PC-3 (cell line): ENCODE measurements at regions not wholly inside any gene's neighbourhood (a gene's known extent, or its start where the extent isn't known, plus 50 kb on each side); places are given as distances from the start of the nearest gene placed in this dataset.

Experiments
- ATAC-seq: fragments of 200-7000 bp; cut with Tn5 transposase; 2 replicates; pipeline ENCODE4 v1.9.1; 2020; ENCODE audit warnings: mild to moderate bottlenecking, moderate library complexity
- BruUV-seq: library from RNA; stranded (reverse); fragments of 400-500 nt; replicated peaks from 2 replicates; lab custom pipeline; 2021; lab: Mats Ljungman, UMichigan
- CTCF ChIA-PET: fragments of 300-600 bp; sonication (Branson Sonifier 250); formaldehyde crosslinking; loops from one replicate; lab custom pipeline; 2022; ENCODE audit warnings: antibody characterized with exemption; lab: Charles Lee
- POLR2A ChIA-PET: fragments of 300-600 bp; sonication (Branson Sonifier 250); formaldehyde crosslinking; loops from one replicate; lab custom pipeline; 2022; ENCODE audit warnings: antibody characterized with exemption; ENCODE audit not compliant: unreplicated experiment; lab: Charles Lee
- DNase-seq: peaks from one replicate; pipeline ENCODE4 v3.0.0-alpha.2; 2015
- H2AFZ ChIP-seq: fragments of 300-600 bp; sonication (generic); 2 replicates; pipeline ENCODE4 v1.6.0; 2016; ENCODE audit warnings: antibody characterized with exemption, low read length
- H3F3A ChIP-seq: fragments of 300-600 bp; sonication (generic); one replicate; pipeline ENCODE4 v1.6.0; 2017; ENCODE audit warnings: antibody characterized with exemption, low read length, control low read depth, mild to moderate bottlenecking; ENCODE audit not compliant: unreplicated experiment
- H3K27ac ChIP-seq: fragments of 300-600 bp; sonication (generic); 2 replicates; pipeline ENCODE4 v1.5.1; 2016; ENCODE audit warnings: mild to moderate bottlenecking, low read length
- H3K27me3 ChIP-seq: fragments of 300-600 bp; sonication (generic); 2 replicates; pipeline ENCODE4 v1.6.1; 2016; ENCODE audit warnings: low read length, mixed read lengths
- H3K36me3 ChIP-seq: fragments of 300-600 bp; sonication (generic); 2 replicates; pipeline ENCODE4 v1.6.1; 2016; ENCODE audit warnings: low read depth, mixed run types, low read length, mixed read lengths
- H3K4me1 ChIP-seq: fragments of 300-600 bp; sonication (generic); 2 replicates; pipeline ENCODE4 v1.5.1; 2016; ENCODE audit warnings: low read length; ENCODE audit not compliant: insufficient read depth
- H3K4me2 ChIP-seq: fragments of 300-600 bp; sonication (generic); 2 replicates; pipeline ENCODE4 v1.6.0; 2016; ENCODE audit warnings: low read length
- H3K4me3 ChIP-seq: fragments of 300-600 bp; sonication (generic); 2 replicates; pipeline ENCODE4 v1.5.1; 2016; ENCODE audit warnings: mild to moderate bottlenecking, low read length, mixed read lengths
- H3K79me2 ChIP-seq: fragments of 300-600 bp; sonication (generic); 2 replicates; pipeline ENCODE4 v1.6.1; 2017; ENCODE audit warnings: low read length, mixed read lengths
- H3K9ac ChIP-seq: fragments of 300-600 bp; sonication (generic); 2 replicates; pipeline ENCODE4 v1.6.0; 2016; ENCODE audit warnings: mild to moderate bottlenecking, low read length
- H3K9me2 ChIP-seq: fragments of 300-600 bp; sonication (generic); replicated peaks from 2 replicates; pipeline ENCODE4 v1.6.1; 2016; ENCODE audit warnings: mixed run types, low read length, mixed read lengths
- H3K9me3 ChIP-seq: fragments of 300-600 bp; sonication (generic); 2 replicates; pipeline ENCODE4 v1.6.1; 2016; ENCODE audit warnings: low read length, mixed read lengths
- H4K20me1 ChIP-seq: fragments of 300-600 bp; sonication (generic); 2 replicates; pipeline ENCODE4 v1.6.1; 2016; ENCODE audit warnings: low read length, mixed read lengths
- CTCF ChIP-seq: fragments of 300-600 bp; sonication (generic); conservative IDR thresholded peaks from 2 replicates; pipeline ENCODE4 v1.5.1; 2017; ENCODE audit warnings: antibody characterized with exemption, low read depth, mild to moderate bottlenecking, low read length
- EZH2 ChIP-seq: fragments of 300-600 bp; sonication (generic); IDR thresholded peaks from one replicate; pipeline ENCODE4 v1.6.1; 2017; ENCODE audit warnings: antibody characterized with exemption, mild to moderate bottlenecking, low read length; ENCODE audit not compliant: unreplicated experiment
- EZH2phosphoT487 ChIP-seq: fragments of 300-600 bp; sonication (generic); IDR thresholded peaks from 2 replicates; pipeline ENCODE4 v1.6.1; 2018; ENCODE audit warnings: mild to moderate bottlenecking, antibody characterized with exemption, low read length, borderline replicate concordance
- intact Hi-C: fragments of 100-400 bp; cut with micrococcal nuclease; formaldehyde crosslinking; loops from 2 replicates; pipeline ENCODE4 v1.9.0; 2023

GRCh38 chr18:56003009-56003719, 415.2 kb upstream of the TCF4 start:
- POLR2A ChIA-PET: no interaction called here
- CTCF ChIA-PET: no interaction called here
- no TSS peak for BruUV-seq
- no peak overlapping the region for H3K9ac ChIP-seq
- ATAC-seq (no peak), DNase-seq (no peak)
- no peak overlapping the region for H3K4me3 ChIP-seq
- H3K27me3 ChIP-seq: no peaks in the 10 kb centered on the region
- H3K4me2 ChIP-seq: no peak overlapping the region
- no peaks in the 10 kb centered on the region for H3F3A ChIP-seq
- H3K4me1 ChIP-seq: no peaks in the 10 kb centered on the region
- H3K36me3 ChIP-seq: no peaks in the 10 kb centered on the region
- no peak overlapping the region for H3K27ac ChIP-seq
- H3K9me2 ChIP-seq: no peaks in the 10 kb centered on the region
- no peaks in the 10 kb centered on the region for H4K20me1 ChIP-seq
- H3K9me3 ChIP-seq: no peaks in the 10 kb centered on the region
- TF ChIP-seq CTCF (no peak), EZH2phosphoT487 (no peak), EZH2 (no peak)
- no peak overlapping the region for H2AFZ ChIP-seq
- no peaks in the 10 kb centered on the region for H3K79me2 ChIP-seq
- intact Hi-C loops: no loop called here

- intact Hi-C loops: no loop called here
- POLR2A ChIA-PET: no interaction called here
- BruUV-seq: no TSS peak
- Histone ChIP-seq H3K9me2 (no peaks in the 10 kb centered on the region), H3K9ac (no peak overlapping the region), H3K4me2 (no peak overlapping the region), H3K79me2 (no peaks in the 10 kb centered on the region), H3K4me3 (no peak overlapping the region), H3K36me3 (no peaks in the 10 kb centered on the region), H3K27ac (no peak overlapping the region), H3K9me3 (no peaks in the 10 kb centered on the region), H3K27me3 (no peaks in the 10 kb centered on the region), H3K4me1 (no peaks in the 10 kb centered on the region), H3F3A (no peaks in the 10 kb centered on the region), H2AFZ (no peak overlapping the region), H4K20me1 (no peaks in the 10 kb centered on the region)
- DNase-seq (no peak), ATAC-seq (peak; percentile 48; the same call in 1 of the 2 replicates)
- CTCF ChIA-PET: interaction anchor here (0.5 kb wide), 1 partner anchor 256 kb away, joined by 7 read pairs; no protein-coding TSS in a partner anchor
- no peak for TF ChIP-seq EZH2phosphoT487
- TF ChIP-seq EZH2: no peak
- no peak for TF ChIP-seq CTCF
Measured at GRCh38 chr18:56001576-56001975, 413.6 kb upstream of the TCF4 start.

GRCh38 chr18:56000041-56000440, 412.0 kb upstream of the TCF4 start:
- Histone ChIP-seq H3K9ac (no peak overlapping the region), H2AFZ (no peak overlapping the region), H4K20me1 (no peaks in the 10 kb centered on the region), H3K4me1 (no peaks in the 10 kb centered on the region), H3K36me3 (no peaks in the 10 kb centered on the region), H3K4me2 (no peak overlapping the region), H3F3A (no peaks in the 10 kb centered on the region), H3K79me2 (no peaks in the 10 kb centered on the region), H3K9me2 (no peaks in the 10 kb centered on the region), H3K9me3 (no peaks in the 10 kb centered on the region), H3K27me3 (no peaks in the 10 kb centered on the region), H3K27ac (no peak overlapping the region), H3K4me3 (no peak overlapping the region)
- DNase-seq: no peak
- ChIA-PET POLR2A (no interaction called here), CTCF (no interaction called here)
- no peak for TF ChIP-seq EZH2
- no peak for TF ChIP-seq EZH2phosphoT487
- no peak for ATAC-seq
- intact Hi-C loops: no loop called here
- no TSS peak for BruUV-seq
